Large intestine (tissue), 3 donors: ENCODE measurements at regions not wholly inside any gene's neighbourhood (a gene's known extent, or its start where the extent isn't known, plus 50 kb on each side); places are given as distances from the start of the nearest gene placed in this dataset.

Experiments used
- DNase-seq, 2 donors: peaks; one replicate each; pipeline versions ENCODE4 v3.0.0 to v3.0.0-alpha.2; 2013
- H3K27ac ChIP-seq: one replicate; pipeline ENCODE4 v1.5.1; 2013; ENCODE audit warnings: low read length
- H3K27me3 ChIP-seq: 2 replicates; pipeline ENCODE4 v1.6.1; 2013; ENCODE audit warnings: low read length; ENCODE audit not compliant: control insufficient read depth, insufficient read depth
- H3K36me3 ChIP-seq: 2 replicates; pipeline ENCODE4 v1.6.1; 2013; ENCODE audit warnings: low read length; ENCODE audit not compliant: control insufficient read depth, insufficient read depth
- H3K4me1 ChIP-seq: one replicate; pipeline ENCODE4 v1.6.1; 2013; ENCODE audit warnings: low read length; ENCODE audit not compliant: control insufficient read depth, insufficient read depth
- H3K4me3 ChIP-seq: one replicate; pipeline ENCODE4 v1.5.1; 2013; ENCODE audit warnings: low read length
- H3K9me3 ChIP-seq: one replicate; pipeline ENCODE4 v1.6.1; 2013; ENCODE audit warnings: mild to moderate bottlenecking, low read depth, low read length, moderate library complexity; ENCODE audit not compliant: control insufficient read depth
- WGBS: methylation state at CpG from one replicate; pipeline ENCODE4 v1.1.5; 2013; ENCODE audit warnings: low lambda C conversion rate; ENCODE audit not compliant: insufficient coverage; 5-methylcytosine and 5-hydroxymethylcytosine counted together

DNA sequence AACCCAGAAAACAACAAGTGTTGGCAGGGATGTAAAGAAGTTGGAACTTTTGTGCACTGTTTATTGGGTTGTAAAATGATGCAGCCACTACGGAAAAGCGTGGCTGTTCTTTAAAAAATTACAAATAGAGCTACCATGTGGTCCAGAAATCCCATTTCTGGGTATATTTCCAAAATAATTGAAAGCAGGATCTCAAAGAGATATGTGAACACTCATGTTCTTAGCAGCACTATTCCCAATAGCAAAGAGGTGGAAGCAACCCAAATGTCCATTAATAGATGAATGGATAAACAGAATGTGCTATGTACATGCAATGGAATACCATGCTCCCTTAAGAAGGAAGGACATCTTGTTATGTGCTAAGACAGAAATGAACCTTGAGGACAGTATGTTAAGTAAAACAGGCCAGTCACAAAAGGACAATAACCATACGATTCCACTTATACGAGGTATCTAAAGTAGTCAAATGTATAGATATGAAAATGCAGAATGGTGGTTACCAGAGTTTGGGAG is 249.5 kb downstream of the PHLDA1 start:
- Histone ChIP-seq H3K9me3 (no peaks in the 10 kb centered on the region), H3K27ac (no peak overlapping the region), H3K4me3 (no peak overlapping the region), H3K27me3 (no peaks in the 10 kb centered on the region), H3K36me3 (no peaks in the 10 kb centered on the region), H3K4me1 (no peaks in the 10 kb centered on the region)
- DNase-seq: no peak
- WGBS: 91% methylated on average over 4 of the region's 4 CpGs

DNA sequence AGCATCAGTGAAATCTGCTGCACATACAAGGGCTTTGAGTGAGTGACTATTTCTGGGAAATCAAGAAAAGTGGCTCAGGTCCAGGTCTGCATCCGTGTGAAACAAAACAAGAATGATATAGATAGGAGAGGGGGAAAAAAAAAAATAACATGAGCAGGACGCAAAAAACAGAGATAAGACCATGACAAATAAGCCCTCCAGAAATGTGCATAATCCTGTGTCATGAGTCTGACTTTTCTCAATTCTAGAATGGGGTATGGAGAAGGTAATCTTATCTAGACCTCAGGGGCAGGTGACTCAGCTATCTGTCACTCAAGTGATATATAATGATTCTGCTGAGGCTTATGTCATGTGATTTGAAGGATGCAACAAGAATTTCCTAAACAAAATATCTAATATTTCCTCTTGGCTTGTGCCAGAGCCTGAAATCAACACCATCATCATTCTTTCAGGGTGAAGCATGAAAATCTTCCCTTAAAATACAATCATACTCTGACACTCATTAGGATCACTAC is 250.0 kb downstream of the PHLDA1 start:
- H3K9me3 ChIP-seq: no peaks in the 10 kb centered on the region
- H3K4me3 ChIP-seq: no peak overlapping the region
- WGBS: 27% methylated on average over 2 of the region's 2 CpGs
- H3K27ac ChIP-seq: no peak overlapping the region
- no peak for DNase-seq
- H3K27me3 ChIP-seq: no peaks in the 10 kb centered on the region
- H3K4me1 ChIP-seq: no peaks in the 10 kb centered on the region
- no peaks in the 10 kb centered on the region for H3K36me3 ChIP-seq

DNA sequence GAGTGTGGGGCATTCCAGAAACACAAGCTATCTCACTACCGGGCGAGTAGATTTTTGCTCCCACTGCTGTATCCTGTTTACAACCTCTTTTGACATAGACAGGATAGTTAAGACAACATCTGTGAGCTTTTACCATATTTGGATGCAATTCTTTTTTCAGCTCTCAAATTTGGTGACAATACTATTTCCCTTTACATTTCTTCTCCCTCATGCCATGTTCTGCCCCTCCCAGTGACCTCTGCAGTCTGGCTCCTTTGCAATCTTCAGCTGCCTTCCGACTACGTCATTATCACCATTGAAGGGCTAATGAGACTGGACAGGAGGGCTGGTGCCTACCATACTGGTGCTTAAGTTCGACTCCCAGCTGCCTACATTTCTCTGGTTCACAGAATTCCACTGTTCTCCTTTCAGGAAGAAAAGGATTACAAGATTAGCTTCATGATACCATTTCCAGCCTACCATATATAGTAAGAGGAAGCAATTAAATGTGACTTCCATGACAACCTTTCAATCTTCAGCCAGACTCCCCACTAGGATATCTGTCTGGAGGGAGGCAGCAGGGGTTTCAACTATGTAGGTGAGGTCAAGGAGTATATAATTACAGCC is 251.6 kb downstream of the PHLDA1 start:
- H3K27ac ChIP-seq: no peak overlapping the region
- H3K9me3 ChIP-seq: no peaks in the 10 kb centered on the region
- H3K4me1 ChIP-seq: no peaks in the 10 kb centered on the region
- DNase-seq: no peak
- H3K36me3 ChIP-seq: no peaks in the 10 kb centered on the region
- no CpG with 5 or more reads among the region's 5 CpGs for WGBS
- no peaks in the 10 kb centered on the region for H3K27me3 ChIP-seq
- H3K4me3 ChIP-seq: no peak overlapping the region

DNA sequence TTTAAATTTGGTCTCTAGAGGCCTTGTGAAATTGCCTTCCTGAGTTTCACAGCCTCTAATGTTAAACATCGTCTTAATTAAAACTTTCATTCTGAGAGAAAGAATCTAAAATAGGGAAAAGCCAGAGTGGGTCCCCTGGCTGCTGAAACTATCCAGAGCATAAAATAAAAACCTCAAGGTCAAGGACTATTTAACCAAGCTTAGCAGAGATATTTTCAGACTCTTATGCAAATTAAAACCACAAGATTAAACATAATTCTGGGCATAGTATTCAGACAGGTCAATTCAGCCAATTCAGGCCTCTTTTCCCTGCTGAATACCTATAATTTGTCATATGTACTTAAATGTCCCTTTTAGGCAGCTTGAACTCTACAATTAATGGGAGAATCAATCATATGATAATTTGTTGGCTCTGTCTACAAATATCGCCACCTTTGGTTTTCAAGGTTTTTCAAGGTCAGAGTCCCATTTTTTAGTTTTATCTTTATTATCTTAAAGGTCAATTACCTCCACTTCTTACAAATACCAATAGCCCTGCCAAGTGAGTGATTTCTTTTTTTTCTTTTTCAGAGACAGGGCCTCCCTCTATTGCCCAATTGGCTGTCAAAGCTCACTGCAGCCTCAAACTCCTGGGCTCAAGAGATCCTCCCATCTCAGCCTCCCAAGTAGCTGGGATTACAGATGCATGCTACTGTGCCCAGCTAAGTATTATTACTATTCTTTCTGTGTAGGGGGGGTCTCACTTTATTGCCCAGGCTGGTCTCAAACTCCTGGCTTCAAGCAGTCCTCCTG is 257.1 kb downstream of the PHLDA1 start:
- Histone ChIP-seq H3K9me3 (no peaks in the 10 kb centered on the region), H3K27ac (no peak overlapping the region), H3K36me3 (no peaks in the 10 kb centered on the region), H3K4me3 (no peak overlapping the region), H3K27me3 (no peaks in the 10 kb centered on the region), H3K4me1 (no peaks in the 10 kb centered on the region)
- WGBS: 67% methylated on average over 2 of the region's 2 CpGs
- DNase-seq: no peak

DNA sequence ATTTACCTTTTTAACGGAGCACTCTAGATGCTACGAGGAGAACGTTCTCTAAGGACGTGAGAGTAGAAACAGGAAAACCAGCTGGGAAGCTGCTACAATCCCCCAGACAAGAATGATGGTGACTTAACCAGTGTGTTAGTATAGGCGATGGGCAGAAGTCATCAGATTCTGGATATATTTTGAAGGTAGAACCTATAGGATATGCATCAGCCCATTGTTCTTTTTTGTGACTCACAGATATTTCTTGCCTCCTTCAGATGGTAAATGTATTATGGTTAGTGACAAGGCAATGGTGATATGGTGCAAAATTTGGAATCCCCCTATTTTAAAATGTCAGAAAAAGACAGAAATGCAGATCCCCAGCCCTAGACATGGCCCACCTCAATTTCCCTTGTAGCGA is 258.2 kb downstream of the PHLDA1 start:
- Histone ChIP-seq H3K27ac (no peak overlapping the region), H3K4me3 (no peak overlapping the region), H3K36me3 (no peaks in the 10 kb centered on the region), H3K27me3 (no peaks in the 10 kb centered on the region), H3K4me1 (no peaks in the 10 kb centered on the region), H3K9me3 (no peaks in the 10 kb centered on the region)
- DNase-seq: no peak
- 100% methylated on average over 1 of the region's 6 CpGs for WGBS

DNA sequence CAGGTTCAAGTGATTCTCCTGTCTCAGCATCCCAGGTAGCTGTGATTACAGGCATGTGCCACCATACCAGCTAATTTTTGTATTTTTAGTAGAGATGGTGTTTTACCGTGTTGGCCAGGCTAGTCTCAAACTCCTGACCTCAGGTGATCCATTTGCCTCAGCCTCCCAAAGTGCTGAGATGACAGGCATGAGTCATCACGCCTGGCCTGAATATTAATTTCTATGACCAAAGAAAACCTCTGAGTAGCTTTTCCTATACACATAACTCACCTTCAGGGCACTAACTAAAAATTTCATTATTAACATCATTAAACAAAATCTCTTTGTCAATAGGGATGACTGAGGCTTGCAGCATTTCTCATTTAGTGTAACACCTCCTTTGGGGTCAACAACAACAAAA is 259.6 kb upstream of the KRR1 start:
- no peak for DNase-seq
- Histone ChIP-seq H3K27ac (no peak overlapping the region), H3K27me3 (no peaks in the 10 kb centered on the region), H3K9me3 (no peaks in the 10 kb centered on the region), H3K36me3 (no peaks in the 10 kb centered on the region), H3K4me1 (no peaks in the 10 kb centered on the region), H3K4me3 (no peak overlapping the region)
- 100% methylated on average over 1 of the region's 2 CpGs for WGBS

DNA sequence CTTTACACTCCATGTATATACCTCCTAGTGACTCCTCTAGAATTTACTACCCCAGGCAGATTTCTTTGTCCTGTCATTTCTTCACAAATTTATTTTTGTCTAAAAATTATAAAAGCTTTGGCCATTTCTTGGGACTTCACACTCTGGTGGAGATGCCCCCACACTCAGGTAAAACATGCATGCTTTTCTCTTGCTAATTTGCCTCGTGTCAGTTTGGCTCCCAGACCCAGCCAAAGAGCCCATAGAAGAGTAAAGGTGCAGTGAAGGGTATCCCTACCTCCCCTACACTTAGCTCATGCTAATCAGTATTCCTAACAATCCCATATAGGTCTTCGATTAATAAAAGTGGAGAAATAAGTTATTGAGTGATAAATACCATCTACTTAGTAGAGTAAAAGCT is 256.5 kb upstream of the KRR1 start:
- WGBS: no CpG with 5 or more reads among the region's 2 CpGs
- Histone ChIP-seq H3K36me3 (no peaks in the 10 kb centered on the region), H3K27me3 (no peaks in the 10 kb centered on the region), H3K4me3 (no peak overlapping the region), H3K4me1 (no peaks in the 10 kb centered on the region), H3K9me3 (no peaks in the 10 kb centered on the region), H3K27ac (no peak overlapping the region)
- DNase-seq: no peak

DNA sequence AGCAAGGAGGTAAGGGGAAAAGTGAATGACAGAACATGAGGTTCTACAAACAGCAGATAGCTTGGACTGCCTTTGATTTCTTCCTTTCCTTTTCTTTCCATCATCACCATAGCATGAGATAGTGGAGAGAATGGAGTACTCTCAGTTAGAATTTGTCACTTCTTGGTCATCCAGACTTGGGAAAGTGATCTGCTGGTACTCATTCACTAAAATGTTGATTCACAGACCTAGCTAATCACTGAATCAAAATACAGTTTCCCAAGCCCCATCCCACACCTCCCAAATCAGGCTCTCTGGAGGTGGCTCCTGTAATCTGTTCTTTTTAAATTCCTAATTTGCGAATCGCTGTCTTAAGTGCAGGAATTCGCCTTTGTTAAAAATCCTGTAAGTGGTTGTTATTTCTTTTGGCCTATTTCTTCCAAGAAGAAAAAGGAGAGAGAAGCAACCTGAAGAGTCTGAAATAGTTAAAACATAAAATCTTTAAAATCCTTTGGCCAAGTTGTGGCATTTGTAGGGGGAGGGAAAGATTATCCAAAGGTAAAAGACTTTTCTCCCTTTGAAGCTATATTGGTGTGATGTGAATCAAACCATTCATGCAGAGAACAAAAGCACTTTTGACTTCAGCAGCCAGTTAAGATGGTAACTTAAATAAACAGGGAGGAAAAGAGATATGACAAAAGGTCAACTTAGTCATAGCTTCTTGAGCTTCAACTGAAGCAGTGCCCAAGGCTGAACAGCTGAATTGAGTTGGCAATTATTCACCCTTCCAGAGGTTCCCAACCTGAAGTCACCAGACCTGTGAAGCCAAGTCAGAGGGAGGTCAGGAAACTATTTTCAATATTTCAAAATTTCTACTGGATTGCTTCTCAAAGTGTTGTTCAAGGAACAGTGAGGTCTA is 255.1 kb upstream of the KRR1 start:
- Histone ChIP-seq H3K27ac (no peak overlapping the region), H3K4me1 (no peaks in the 10 kb centered on the region), H3K9me3 (no peaks in the 10 kb centered on the region), H3K27me3 (no peaks in the 10 kb centered on the region), H3K4me3 (no peak overlapping the region), H3K36me3 (no peaks in the 10 kb centered on the region)
- peak in 1 of 2 donors; percentile 41 for DNase-seq
- WGBS: 92% methylated on average over 3 of the region's 3 CpGs

DNA sequence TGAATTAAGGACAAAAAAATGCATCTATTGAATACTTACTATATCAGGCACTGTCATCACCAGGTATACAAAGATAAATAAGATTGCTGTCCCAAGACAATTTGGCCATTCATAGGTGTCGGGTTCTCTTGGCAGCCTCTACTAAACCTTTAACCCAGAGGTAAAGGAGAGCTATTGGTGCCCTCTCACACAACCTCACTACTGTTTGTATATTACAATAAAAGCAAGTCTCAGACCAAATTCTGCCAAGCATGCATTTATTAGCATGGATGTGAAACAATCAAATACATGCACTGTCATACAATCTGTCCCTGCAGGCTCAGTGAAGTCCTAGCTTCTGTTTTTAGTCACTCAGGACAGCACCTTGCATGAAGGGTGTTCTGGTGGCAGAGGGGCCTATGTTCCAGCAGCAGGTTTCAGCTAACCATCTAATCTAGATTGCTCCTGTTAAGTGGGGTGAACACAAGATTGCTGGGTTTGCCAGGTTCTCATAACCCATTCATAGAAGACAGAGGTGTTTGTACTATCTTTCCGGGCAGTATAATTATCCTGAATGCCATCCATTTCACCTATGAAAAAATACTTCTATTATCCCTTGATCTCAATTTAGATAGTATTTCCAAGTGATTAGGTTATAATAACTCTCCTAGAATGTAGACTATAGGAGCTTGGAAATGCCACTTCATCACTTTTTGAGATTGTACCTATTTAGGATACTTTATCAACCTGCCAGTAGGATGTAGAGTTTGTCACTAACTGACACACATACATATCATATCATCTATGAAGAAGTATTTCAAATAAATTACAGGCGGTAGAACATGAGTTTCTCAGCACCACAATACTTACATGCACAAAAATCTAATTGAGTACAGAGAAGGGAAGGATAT is 254.0 kb upstream of the KRR1 start:
- Histone ChIP-seq H3K27me3 (no peaks in the 10 kb centered on the region), H3K36me3 (no peaks in the 10 kb centered on the region), H3K4me1 (no peaks in the 10 kb centered on the region), H3K27ac (no peak overlapping the region), H3K4me3 (no peak overlapping the region), H3K9me3 (no peaks in the 10 kb centered on the region)
- DNase-seq: no peak
- WGBS: 100% methylated on average over 1 of the region's 3 CpGs
